ENCODE measurements at regions not wholly inside any gene's neighbourhood (a gene's known extent, or its start where the extent isn't known, plus 50 kb on each side); places are given as distances from the start of the nearest gene placed in this dataset.

DNA sequence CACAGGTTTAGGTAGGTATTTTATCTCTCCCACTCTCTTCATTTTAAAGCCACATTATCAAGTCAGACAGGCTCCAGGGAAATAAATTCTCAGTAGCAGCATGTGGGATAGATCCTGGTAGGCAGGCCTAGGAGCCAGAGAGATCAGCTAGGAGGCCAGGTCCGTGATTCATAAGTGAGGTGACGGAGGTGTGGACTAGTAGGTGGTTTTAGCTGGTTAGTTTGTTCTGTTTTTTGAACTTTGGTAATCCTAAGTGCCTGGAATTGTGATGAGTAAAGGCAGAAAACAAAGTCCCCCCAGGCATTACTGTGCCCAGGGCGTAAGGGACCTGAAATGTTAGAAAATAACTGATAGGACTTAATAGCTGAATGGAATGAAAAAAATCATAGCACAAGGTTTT is 53.6 kb upstream of the E2F3 start:
- DNase-seq (no peak), ATAC-seq (ENCODE audit: poor library complexity) (no peak)
- no peaks in the 10 kb centered on the region for H3K36me3 ChIP-seq (ENCODE audit: insufficient read depth, low read length)
- CTCF ChIA-PET, result no interaction called here
- Mint-ChIP-seq H3K4me3 (no peak overlapping the region), H3K27me3 (no peaks in the 10 kb centered on the region), H3K4me1 (ENCODE audit: low read depth) (peaks cover 7% of the 10 kb centered on the region), H3K27ac (no peak overlapping the region), H3K36me3 (ENCODE audit: low read depth) (no peaks in the 10 kb centered on the region), H3K9me3 (peaks cover 4% of the 10 kb centered on the region)
- peaks cover 5 to 6% of the 10 kb centered on the region in 2 experiments for H3K9me3 ChIP-seq (ENCODE audit: control insufficient read depth in 1 of 2, insufficient read depth in 1 of 2, low read length in 2 of 2)
- TF ChIP-seq, protein P1, sequence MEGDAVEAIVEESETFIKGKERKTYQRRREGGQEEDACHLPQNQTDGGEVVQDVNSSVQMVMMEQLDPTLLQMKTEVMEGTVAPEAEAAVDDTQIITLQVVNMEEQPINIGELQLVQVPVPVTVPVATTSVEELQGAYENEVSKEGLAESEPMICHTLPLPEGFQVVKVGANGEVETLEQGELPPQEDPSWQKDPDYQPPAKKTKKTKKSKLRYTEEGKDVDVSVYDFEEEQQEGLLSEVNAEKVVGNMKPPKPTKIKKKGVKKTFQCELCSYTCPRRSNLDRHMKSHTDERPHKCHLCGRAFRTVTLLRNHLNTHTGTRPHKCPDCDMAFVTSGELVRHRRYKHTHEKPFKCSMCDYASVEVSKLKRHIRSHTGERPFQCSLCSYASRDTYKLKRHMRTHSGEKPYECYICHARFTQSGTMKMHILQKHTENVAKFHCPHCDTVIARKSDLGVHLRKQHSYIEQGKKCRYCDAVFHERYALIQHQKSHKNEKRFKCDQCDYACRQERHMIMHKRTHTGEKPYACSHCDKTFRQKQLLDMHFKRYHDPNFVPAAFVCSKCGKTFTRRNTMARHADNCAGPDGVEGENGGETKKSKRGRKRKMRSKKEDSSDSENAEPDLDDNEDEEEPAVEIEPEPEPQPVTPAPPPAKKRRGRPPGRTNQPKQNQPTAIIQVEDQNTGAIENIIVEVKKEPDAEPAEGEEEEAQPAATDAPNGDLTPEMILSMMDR (IDR thresholded peaks at IDR 0.05), result no peak
- intact Hi-C loops (cut with DNase I, micrococcal nuclease), result no loop called here
- H3K4me1 ChIP-seq (ENCODE audit: insufficient read depth, low read length), result no peaks in the 10 kb centered on the region
- no peak overlapping the region for H3K4me3 ChIP-seq (ENCODE audit: low read length)
- POLR2A ChIA-PET, result interaction anchor here (0.6 to 3.7 kb wide), 3 partner anchors 18 to 109 kb away, joined by 3 to 16 read pairs (median 3); no protein-coding TSS in a partner anchor
- no peaks in the 10 kb centered on the region for H3K27me3 ChIP-seq (ENCODE audit: control insufficient read depth in 1 of 2, insufficient read depth in 2 of 2, low read length in 2 of 2)
- no peak overlapping the region for H3K27ac ChIP-seq (ENCODE audit: low read depth in 1 of 2, low read length in 2 of 2)

DNA sequence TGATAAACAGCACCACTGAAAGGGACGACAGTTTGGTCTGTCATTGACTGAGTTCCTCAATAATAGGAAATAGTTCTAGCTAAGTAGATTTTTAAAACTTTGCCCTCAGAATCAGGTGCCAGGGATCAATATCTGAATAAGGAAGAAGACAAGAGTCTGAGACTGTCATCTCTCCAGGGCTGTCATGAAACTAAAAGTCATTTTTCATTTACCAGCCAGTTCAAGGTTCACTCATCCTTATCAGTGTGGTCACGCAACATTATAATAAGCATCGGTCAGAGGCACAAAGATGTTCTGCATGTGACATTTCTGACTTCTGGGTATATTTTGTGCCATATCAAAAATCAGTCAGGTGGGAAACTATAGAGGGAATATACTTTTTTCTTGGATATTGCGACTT is 52.5 kb upstream of the E2F3 start:
- Histone ChIP-seq H3K27ac (ENCODE audit: low read depth in 1 of 2, low read length in 2 of 2) (no peak overlapping the region), H3K9me3 (ENCODE audit: control insufficient read depth in 1 of 2, insufficient read depth in 1 of 2, low read length in 2 of 2) (peaks cover 10 to 14% of the 10 kb centered on the region in 2 experiments), H3K36me3 (ENCODE audit: insufficient read depth, low read length) (no peaks in the 10 kb centered on the region), H3K4me1 (ENCODE audit: insufficient read depth, low read length) (no peaks in the 10 kb centered on the region), H3K27me3 (ENCODE audit: control insufficient read depth in 1 of 2, insufficient read depth in 2 of 2, low read length in 2 of 2) (no peaks in the 10 kb centered on the region), H3K4me3 (ENCODE audit: low read length) (no peak overlapping the region)
- TF ChIP-seq, protein P1 (IDR thresholded peaks at IDR 0.05), result no peak
- CTCF ChIA-PET, result no interaction called here
- Mint-ChIP-seq H3K4me1 (ENCODE audit: low read depth) (peaks cover 4% of the 10 kb centered on the region), H3K27me3 (no peaks in the 10 kb centered on the region), H3K36me3 (ENCODE audit: low read depth) (no peaks in the 10 kb centered on the region), H3K27ac (no peak overlapping the region), H3K9me3 (peaks cover 6% of the 10 kb centered on the region), H3K4me3 (no peak overlapping the region)
- DNase-seq, result no peak
- POLR2A ChIA-PET, result interaction anchor here (1.4 to 4.4 kb wide), 2 partner anchors 17 to 30 kb away, joined by 7 to 25 read pairs; no protein-coding TSS in a partner anchor
- intact Hi-C loops (cut with DNase I, micrococcal nuclease), result no loop called here
- no peak for ATAC-seq (ENCODE audit: poor library complexity)

DNA sequence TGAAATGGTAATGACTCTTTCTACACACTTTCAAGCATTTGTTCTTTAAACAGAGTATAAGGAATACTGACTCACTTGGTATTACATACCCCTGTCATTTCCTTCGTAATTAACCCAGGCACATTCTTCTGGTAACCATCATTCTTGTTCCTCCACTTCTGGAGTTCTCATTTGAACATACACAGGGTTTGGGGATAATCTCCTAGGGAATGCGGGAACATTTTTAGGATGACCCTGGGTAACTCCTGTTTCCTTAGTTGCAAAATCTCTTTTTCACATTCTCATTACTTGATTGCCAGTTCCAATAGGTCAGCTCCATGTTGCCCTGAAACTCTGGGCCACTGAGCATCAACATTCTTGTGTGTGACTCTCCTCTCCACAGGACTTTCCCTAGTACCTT is 51.5 kb upstream of the E2F3 start:
- no peaks in the 10 kb centered on the region for H3K27me3 ChIP-seq (ENCODE audit: control insufficient read depth in 1 of 2, insufficient read depth in 2 of 2, low read length in 2 of 2)
- ATAC-seq (ENCODE audit: poor library complexity) (no peak), DNase-seq (no peak)
- POLR2A ChIA-PET, result interaction anchor here (1.4 to 4.4 kb wide), 2 partner anchors 16 to 31 kb away, joined by 7 to 25 read pairs; no protein-coding TSS in a partner anchor
- H3K36me3 ChIP-seq (ENCODE audit: insufficient read depth, low read length), result no peaks in the 10 kb centered on the region
- Mint-ChIP-seq H3K27ac (no peak overlapping the region), H3K27me3 (no peaks in the 10 kb centered on the region), H3K4me3 (no peak overlapping the region), H3K4me1 (ENCODE audit: low read depth) (no peaks in the 10 kb centered on the region), H3K36me3 (ENCODE audit: low read depth) (no peaks in the 10 kb centered on the region), H3K9me3 (peaks cover 6% of the 10 kb centered on the region)
- H3K4me3 ChIP-seq (ENCODE audit: low read length), result no peak overlapping the region
- H3K9me3 ChIP-seq (ENCODE audit: control insufficient read depth in 1 of 2, insufficient read depth in 1 of 2, low read length in 2 of 2), result peaks cover 10 to 14% of the 10 kb centered on the region in 2 experiments
- CTCF ChIA-PET, result no interaction called here
- TF ChIP-seq, protein P1 (IDR thresholded peaks at IDR 0.05), result no peak
- intact Hi-C loops (cut with DNase I, micrococcal nuclease), result no loop called here
- no peak overlapping the region for H3K27ac ChIP-seq (ENCODE audit: low read depth in 1 of 2, low read length in 2 of 2)
- no peaks in the 10 kb centered on the region for H3K4me1 ChIP-seq (ENCODE audit: insufficient read depth, low read length)
